ENCODE measurements at regions not wholly inside any gene's neighbourhood (a gene's known extent, or its start where the extent isn't known, plus 50 kb on each side); places are given as distances from the start of the nearest gene placed in this dataset.
"Not testable (repeated sequence)": the region's sequence is repeated elsewhere in the genome, so short reads cannot be mapped to it uniquely, and the experiment has no call there.

DNA sequence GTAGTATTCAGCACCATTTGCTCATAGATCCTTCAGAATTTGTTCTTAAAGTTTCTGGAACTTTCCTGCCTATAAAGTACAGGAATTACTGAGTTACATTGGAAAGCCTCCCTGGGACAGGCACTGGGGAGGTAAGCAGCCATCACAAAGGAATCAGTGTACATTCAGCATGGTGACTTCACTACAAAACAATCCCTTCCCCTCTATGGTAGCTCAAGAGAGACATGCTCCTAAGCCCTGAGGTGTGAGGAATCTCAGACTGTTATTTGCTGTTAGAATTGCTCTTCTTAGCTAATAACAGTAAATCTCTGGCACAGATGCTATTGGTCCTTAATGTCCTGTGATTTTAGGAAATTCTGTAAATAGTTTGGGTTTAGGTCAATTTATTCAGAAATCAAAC, 1898.0 kb upstream of the PCDH7 start:
- no peak for DNase-seq (ENCODE audit: low spot score)

DNA sequence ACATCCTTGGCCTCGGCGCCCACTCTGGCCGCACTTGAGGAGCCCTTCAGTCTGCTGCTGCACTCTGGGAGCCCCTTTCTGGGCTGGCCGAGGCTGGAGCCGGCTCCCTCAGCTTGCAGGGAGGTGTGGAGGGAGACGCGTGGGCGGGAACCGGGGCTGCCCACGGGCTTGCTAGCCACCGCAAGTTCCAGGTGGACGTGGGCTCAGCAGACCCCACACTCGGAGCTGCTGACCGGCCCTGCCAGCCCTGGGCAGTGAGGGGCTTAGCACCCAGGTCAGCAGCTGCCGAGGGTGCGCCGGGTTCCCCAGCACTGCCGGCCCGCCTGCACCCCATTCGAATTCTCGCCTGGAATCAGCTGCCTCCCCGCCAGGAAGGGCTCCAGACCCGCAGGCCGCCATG, 1892.3 kb upstream of the PCDH7 start:
- no peak for DNase-seq (ENCODE audit: low spot score)

DNA sequence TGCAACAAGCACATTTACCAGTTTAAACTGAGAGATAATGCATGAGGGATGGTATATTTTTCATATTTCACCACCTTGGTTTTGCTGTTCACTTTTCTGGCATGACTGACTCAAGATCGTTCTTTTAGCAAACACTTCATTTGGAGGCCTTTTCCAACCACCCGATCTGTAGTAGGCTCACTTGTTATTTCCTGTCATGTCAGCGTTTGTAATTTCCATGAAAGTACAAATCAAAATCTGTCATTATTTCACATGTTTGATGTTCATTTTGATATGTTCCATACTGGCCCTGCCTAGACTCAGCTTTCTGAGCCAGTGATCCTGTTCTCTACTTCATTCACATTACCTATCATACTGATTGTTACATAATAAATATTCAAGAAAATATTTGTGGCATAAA, 1888.3 kb upstream of the PCDH7 start:
- DNase-seq (ENCODE audit: low spot score), result no peak

DNA sequence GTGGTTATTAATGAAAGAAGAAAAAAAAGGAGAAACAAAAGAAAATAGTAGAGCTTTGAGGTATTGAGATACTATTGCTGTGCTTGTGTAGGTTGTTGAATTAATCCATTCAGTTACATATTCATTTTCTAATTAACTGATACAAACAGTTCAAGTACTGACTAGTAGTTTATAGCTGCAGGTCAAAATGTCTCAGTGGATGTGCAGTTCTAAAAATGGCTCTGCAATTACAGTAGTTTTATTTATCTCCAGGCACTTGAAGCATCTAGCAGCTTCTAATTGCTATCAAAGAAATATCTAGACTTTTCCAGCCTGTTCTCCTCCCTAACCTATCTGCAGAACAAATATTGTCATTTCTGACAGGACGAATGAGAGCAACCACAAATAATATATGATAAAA, 1887.7 kb upstream of the PCDH7 start:
- DNase-seq (ENCODE audit: low spot score), result no peak

DNA sequence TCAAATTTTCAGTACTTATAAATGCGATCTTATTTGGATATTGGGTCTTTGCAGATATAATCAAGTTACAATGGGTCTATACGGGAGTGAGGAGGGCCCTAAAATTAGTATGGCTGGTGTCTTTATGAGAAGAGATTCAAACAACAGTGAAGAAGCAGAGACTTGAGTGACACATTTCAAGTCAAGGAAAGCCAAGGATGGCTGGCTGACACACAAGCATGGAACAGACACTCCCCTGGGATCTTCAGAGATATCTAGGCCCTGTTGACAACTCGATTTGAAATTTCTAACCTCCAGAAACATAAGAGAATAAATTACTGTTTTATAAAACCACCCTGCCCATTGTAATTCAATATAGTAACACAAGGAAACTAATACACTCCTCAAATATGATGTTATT, 1886.0 kb upstream of the PCDH7 start:
- DNase-seq (ENCODE audit: low spot score), result no peak

DNA sequence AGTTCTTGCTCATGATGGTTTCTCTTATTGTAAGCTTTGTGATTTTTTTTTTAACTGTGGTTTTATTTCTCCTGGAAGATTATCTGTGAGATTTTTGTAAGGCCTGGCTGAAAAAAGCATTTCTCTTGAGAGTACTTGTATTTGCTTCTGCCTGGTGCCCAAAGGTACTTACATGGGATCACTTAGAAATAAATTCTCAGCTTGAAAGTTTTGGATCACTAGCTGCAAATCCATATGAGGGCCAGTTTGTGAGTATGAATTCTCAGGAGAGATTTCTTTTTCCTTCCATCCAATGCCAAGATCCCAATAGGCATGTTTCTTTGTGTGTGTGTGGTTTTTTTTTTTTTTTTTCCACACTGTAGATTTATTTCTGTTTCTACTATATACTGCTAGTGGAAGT, 1884.7 kb upstream of the PCDH7 start:
- DNase-seq (ENCODE audit: low spot score), result no peak

DNA sequence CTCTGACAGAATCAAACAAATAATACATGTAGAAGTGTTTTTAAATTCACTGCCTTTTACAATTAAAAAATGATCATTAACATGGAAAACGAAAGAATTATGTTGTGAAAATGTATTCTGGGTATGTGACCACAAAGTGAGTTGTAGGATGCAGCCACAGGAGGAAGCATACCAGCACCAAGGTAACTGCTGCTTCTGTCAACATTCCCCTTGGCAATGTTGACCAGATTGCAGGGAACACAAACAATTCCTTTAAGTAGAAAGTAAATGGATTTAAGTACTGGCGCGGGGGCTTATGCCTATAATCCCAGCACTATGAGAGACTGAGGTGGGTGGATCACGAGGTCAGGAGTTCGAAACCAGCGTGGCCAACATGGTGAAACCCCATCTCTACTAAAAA, 1877.9 kb upstream of the PCDH7 start:
- DNase-seq (ENCODE audit: low spot score), result no peak

DNA sequence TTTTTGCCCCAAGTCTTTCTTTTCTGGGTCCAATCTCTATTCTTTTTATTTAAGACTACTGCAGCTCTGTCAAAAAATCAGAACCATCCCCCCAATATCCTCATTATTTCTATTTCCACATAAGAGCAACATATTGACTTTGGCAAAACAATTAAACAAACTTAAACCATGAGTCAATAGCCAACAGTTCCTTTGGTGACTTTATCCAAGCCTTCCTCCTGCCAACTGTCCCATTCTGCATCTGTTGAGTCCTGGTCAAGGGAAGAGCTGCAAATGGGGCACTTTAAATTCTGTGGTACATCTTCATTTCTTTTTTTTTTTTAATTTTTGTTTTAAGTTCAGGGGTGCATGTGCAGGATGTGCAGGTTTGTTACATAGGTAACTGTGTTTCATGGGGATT, 1875.0 kb upstream of the PCDH7 start:
- DNase-seq (ENCODE audit: low spot score), result no peak

DNA sequence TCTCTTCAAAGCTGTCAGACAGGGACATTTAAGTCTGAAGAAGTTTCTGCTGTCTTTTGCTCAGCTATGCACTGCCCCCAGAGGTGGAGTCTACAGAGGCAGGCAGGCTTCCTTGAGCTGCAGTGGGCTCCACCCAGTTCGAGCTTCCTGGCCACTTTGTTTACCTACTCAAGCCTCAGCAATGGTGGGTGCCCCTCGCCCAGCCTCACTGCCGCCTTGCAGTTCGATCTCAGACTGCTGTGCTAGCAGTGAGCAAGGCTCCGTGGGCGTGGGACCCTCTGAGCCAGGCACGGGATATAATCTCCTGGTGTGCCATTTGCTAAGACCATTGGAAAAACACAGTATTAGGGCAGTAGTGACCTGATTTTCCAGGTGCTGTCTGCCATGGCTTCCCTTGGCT, 1863.1 kb upstream of the PCDH7 start:
- not testable (repeated sequence) for DNase-seq (ENCODE audit: low spot score)

DNA sequence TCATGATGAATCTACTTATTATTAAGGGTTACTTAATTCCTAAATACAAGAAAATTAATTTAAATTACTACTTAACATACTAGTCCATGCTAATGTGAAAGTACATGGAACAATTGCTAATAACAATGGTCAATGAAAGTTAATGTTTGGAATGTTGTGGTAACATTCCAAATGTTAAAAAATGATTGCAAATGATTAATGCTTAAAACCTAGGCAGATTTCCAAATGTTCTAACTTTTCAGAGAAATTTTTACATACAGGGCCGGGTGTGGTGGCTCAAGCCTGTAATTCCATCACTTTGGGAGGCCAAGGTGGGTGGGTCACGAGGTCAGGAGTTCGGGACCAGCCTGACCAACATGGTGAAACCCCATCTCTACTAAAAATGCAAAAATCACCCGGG, 1851.3 kb upstream of the PCDH7 start:
- DNase-seq (ENCODE audit: low spot score), result no peak

DNA sequence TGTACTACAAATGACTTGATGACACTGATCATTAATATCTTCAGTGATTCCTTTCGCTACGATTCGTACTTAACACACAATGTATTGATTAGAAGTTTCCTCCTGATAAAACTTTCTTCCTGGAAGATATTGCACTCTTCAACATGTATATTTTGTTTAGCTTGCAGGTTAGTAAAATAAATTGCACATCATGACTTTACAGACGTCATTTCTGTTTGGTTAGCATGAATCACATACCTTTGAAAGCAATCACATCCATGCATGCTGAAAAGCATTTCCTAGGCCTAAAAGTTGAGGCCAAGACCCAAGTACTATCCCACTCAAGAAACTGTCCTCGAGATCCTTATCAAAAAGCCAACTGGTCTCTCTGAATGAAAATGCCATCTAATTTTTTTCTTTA, 1841.0 kb upstream of the PCDH7 start:
- no peak for DNase-seq (ENCODE audit: low spot score)

DNA sequence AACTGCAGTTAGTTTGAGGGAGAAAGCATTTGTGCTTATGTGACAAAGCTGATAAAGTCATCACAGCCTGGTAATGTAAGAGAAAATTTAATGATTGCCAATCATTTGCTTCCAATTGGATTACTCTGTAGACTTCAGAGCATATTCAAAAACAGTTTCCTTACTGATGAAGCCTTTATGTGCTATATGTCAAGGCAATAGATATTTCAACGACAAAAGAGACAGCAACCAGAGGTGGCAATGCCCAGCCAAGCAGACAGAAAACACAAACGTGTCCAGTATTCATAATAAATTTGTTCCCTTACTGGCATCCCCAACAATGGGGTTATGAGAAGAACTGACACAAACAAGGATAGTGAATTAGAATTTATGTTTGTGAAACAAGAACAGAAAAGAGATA, 1840.3 kb upstream of the PCDH7 start:
- no peak for DNase-seq (ENCODE audit: low spot score)

DNA sequence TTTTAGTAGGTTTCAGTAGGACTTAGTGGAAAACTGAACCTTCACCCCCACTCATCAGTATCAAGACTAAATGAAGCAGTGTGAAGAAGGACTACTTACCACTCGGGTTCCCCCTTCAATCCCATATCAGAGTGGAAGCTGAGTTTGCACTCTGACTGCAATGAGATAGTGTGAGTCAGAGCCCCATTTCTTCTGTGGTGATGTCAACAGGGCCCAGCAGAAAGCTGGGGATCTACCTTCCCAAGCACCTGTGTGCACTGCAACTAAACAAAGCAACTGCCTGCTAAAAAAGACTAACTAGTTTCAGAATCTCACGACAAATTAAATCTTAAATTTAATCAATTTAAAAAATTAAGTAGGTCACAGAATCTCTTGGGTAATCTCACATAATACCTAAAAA, 1837.0 kb upstream of the PCDH7 start:
- DNase-seq (ENCODE audit: low spot score), result no peak

DNA sequence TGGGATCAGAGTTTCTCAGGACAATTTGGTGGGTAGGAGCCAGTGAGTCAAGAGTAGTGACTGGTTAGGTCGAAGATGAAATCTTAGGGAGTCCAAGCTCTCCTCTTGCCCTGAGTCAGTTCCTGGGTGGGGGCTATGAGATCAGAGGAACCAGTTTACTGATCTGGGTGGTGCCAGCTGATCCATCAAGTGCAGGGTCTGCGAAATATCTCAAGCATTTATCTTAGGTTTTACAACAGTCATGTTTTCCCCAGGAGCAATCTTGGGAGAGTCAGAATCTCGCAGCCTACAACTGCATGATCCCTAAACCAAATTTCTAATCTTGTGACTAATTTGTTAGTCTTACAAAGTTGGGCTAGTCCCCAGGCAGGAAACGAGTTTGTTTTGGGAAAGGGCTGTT, 1833.2 kb upstream of the PCDH7 start:
- DNase-seq (ENCODE audit: low spot score), result no peak

DNA sequence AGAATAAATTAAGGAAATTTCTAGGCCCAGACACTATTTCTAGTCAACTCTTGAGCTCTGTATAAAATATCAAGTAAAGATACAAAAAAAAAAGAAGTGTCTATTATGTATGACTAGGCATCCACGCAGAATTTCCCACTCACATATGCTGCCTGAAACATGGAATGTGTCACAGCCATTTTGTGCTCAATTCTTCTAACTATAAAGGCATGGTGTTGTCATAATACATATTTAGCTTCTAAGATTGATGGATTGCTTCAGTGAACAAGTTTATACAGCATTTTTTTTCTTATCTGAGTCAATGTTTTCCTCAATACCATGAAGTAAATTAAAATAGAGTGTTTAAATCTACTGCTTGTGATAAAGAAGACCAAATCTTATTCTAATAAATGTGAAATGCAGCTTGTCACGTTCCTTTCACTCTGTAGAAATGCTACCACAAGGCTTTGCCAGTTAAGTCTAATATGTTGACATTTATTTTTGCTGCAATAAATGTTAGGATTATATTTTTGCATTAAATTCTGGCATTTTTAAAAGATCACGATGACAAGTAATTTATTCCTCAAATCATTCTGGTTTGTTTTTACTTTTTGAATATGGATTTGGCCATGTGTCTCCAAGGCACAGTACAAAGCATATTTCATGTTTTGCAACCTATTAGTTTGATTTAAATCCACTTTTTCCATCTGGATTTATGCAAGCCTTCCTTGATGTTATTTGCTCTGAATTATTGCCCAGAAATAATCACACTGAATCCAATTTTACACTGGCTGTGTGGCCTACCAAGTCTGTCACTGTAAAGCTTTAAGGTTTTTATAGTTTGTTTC, 1829.0 kb upstream of the PCDH7 start:
- no peak for DNase-seq (ENCODE audit: low spot score)

DNA sequence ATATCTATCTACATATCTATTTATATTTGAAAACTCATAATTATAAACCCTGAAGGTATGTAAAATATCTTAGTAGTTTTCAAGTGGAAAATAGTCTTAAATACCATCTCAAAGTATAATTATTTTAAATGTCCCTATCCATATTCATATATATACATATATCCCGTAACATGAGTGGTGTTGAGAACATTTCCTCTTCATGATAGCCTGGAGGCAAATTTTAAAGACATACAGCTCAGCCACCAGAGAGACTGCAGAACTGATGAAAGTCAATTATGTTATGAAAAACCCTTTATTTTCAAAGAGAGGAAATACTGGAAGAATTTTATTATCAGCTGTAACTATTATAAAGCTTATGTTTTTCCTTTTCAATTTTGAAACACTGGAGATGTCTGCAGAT, 1806.7 kb upstream of the PCDH7 start:
- DNase-seq (ENCODE audit: low spot score), result no peak

DNA sequence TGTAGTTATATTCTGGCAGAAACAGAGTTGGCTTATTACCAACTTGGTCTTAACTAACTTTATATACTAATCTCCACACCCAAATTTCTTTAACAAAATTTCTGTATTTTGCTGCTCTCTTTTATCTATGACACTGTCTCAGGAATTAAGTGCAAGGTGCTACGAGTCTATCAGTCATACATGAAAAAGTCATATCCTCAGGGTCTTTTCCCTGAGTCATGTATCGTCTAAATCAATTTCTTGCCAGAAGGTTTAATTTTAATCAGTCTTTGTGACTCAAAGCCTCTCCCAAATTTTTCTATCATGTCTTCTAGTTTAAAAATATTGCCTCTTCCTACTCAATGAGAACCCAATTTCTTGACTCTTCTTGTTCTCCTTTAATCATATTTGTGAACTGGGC, 1803.6 kb upstream of the PCDH7 start:
- DNase-seq (ENCODE audit: low spot score), result no peak

DNA sequence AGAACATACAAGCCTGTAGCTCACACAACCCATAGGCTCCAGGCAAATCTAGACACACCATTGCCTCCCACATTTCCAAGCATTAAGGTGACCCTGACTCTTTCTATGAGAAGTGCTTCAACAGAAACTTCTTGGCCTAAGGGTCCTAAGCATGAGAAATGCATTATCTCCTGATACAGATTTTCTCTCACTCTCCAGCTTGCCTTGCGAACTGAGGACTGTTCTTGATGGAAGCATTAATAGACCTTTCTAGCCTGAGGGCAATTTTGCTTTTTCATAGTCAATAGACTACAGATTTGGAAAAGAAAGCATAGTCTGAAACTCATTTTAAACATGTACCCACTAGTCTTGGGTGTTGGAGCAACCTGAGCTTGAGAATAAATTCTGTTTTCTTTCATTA, 1801.3 kb upstream of the PCDH7 start:
- DNase-seq (ENCODE audit: low spot score), result no peak

DNA sequence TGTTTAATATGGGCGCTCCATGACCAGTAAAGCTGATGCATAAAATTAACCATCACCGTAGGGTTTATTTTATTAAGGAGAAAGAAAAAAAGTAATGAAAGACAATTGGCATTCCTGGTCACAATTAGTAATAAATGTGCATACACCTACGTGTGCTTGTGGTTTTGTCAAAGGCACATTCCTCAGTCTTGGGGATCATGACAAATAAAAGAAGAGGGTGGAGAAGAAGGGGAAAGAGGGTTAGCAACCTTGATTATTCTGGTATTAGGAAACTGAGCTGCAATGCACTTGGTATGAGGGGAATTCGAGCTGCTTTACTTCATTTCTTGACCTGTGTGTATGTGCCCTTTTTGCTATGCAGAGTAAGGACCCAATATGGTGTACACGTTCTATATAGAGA, 1798.3 kb upstream of the PCDH7 start:
- no peak for DNase-seq (ENCODE audit: low spot score)

DNA sequence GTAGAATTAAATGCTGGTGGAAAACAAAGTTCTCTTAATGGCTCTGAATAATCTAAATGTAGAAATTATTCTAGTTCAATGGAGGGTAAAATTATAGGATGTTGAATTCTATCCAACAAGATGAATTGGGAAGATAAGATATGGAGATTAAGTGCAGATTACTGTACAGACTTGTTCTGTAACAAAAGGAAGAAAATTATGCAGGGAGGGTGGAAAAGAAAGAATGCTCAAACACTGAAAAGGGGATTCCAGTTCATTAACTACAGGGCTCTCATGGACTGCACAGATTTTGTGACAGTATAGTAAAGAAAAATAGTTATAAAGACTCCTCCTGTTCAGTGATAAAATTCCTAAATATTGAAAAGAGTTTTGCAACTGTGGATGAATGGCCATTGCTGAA, 1794.0 kb upstream of the PCDH7 start:
- DNase-seq (ENCODE audit: low spot score), result no peak

DNA sequence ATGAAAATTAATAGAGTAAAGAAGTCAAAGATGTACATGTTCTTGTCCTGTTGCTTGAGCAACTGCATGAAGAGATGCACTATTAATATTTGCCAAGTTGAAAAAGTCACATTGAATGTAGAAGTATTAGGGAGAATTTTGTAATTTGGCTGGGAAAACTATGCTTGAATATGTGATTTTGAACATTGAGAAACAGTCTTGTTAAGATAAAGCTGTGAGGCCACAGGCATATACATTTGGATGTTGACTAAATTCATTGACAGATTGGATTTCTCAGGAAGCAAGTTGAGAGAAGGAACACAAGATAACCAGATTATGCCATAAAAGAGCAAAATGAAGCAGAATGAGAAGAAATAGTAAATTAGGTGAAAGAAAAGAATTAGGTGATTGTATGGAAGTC, 1777.5 kb upstream of the PCDH7 start:
- no peak for DNase-seq (ENCODE audit: low spot score)

DNA sequence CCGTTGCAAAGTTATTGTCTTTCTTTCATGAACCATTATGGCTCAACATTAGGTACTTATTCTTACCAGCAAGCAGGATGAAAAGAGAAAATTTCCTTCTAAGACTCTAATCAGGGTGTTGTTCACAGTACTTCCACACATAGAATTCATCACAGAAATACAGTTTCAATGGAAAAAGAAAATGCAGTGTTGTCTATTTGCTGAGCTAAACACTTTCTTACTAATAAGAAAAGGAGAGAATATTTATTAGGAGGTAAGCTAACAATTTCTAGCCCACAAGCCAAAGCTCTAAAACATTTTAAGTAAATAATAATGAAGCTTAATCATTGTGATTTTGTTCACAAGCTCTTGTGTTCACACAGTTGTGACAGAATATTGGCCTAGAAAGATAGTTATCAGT, 1772.8 kb upstream of the PCDH7 start:
- no peak for DNase-seq (ENCODE audit: low spot score)

DNA sequence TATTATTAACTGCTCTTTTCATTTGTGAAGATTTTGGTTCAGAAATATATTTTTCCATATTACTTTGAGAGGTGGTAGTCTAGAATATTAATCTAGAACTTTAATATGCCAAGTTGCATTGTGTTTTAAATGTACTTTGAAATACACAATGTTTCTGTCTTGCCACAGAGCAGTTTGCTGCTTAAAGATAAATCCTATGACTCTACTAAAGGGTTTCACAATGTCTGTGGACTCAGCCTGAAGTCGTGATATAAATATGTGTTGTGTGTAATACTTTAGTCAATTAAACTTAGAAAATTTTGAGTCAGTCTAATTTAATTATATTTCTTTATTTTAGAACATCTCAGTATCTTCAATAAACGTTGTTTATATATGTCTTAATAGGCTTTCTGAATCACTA, 1771.7 kb upstream of the PCDH7 start:
- no peak for DNase-seq (ENCODE audit: low spot score)

DNA sequence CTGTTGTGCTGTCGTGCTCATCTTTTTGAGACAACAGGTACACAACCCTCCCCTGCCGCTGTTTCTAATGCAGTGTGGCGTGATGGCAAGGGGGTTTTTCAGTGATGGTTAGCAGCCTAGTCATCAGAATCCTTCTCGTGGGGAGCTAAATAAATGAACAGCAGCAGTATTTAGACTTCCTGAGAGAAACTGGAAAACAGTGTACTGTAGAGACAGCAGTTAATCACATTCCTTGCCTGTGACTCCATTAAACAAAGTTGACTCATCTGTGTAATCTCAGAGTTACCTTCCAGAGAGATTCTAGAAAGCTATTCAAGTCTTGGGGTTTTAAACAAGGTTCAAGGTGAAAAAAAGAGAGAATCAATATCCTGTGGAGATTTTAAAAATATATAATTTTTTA, 1753.2 kb upstream of the PCDH7 start:
- no peak for DNase-seq (ENCODE audit: low spot score)

Measured in kidney capillary endothelial cell (primary cell).